Small intestine (tissue), 7 donors: ENCODE measurements at regions not wholly inside any gene's neighbourhood (a gene's known extent, or its start where the extent isn't known, plus 50 kb on each side); places are given as distances from the start of the nearest gene placed in this dataset.

ENCODE experiments used
- DNase-seq, 2 donors: peaks; one replicate each; pipeline versions ENCODE4 v3.0.0 to v3.0.0-alpha.2; 2013
- FAIRE-seq: peaks from 2 replicates; lab custom pipeline; 2012; peaks lifted over from hg19 to GRCh38; lab: Jason Lieb, UNC
- H3K27ac ChIP-seq, 3 donors: one replicate each; pipeline ENCODE4 v1.5.1; 2013; ENCODE audit warnings: low read length in 2 of 3, mild to moderate bottlenecking in 2 of 3, control low read depth in 1 of 3, inconsistent platforms in 1 of 3, low read depth in 1 of 3, moderate library complexity in 1 of 3
- H3K27me3 ChIP-seq, 3 donors: one replicate each; pipeline ENCODE4 v1.6.1; 2013; ENCODE audit warnings: low read length in 3 of 3, inconsistent platforms in 1 of 3; ENCODE audit not compliant: control insufficient read depth in 3 of 3, insufficient read depth in 3 of 3
- H3K36me3 ChIP-seq, 3 donors: one replicate each; pipeline ENCODE4 v1.6.1; 2013; ENCODE audit warnings: low read length in 3 of 3, inconsistent platforms in 1 of 3, low read depth in 1 of 3, mild to moderate bottlenecking in 1 of 3, moderate library complexity in 1 of 3; ENCODE audit not compliant: control insufficient read depth in 3 of 3, insufficient read depth in 2 of 3
- H3K4me1 ChIP-seq, 3 donors: one replicate each; pipeline ENCODE4 v1.6.1; 2013; ENCODE audit warnings: low read length in 2 of 3, inconsistent platforms in 1 of 3, low read depth in 1 of 3, mild to moderate bottlenecking in 1 of 3, moderate library complexity in 1 of 3; ENCODE audit not compliant: control insufficient read depth in 3 of 3, insufficient read depth in 2 of 3
- H3K4me3 ChIP-seq, 3 donors: one replicate each; pipeline ENCODE4 v1.5.1; 2013; ENCODE audit warnings: low read length in 3 of 3, control low read depth in 1 of 3, inconsistent platforms in 1 of 3, low read depth in 1 of 3, mild to moderate bottlenecking in 1 of 3, moderate library complexity in 1 of 3
- H3K9me3 ChIP-seq, 2 donors: one replicate each; pipeline ENCODE4 v1.6.1; 2013; ENCODE audit warnings: low read depth in 1 of 2, low read length in 1 of 2; ENCODE audit not compliant: control insufficient read depth in 2 of 2, insufficient read depth in 1 of 2
- WGBS, 3 donors: extraction: QIAGEN DNeasy Blood & Tissue Kit; methylation state at CpG; one replicate each; pipeline ENCODE4 v1.1.7; 2013; 5-methylcytosine and 5-hydroxymethylcytosine counted together
- donor health status: healthy with polysubstance abuse.
- donor health status: control.
- donor health status: control.
- donor health status: Bipolar disorder and iron deficiency.
- donor health status: healthy.

GRCh38 chr17:63156986-63157385 is 191.0 kb downstream of the TANC2 start:
- Histone ChIP-seq H3K4me3 (no peak overlapping the region), H3K36me3 (no peaks in the 10 kb centered on the region), H3K9me3 (no peaks in the 10 kb centered on the region), H3K4me1 (no peaks in the 10 kb centered on the region), H3K27ac (no peak overlapping the region), H3K27me3 (no peaks in the 10 kb centered on the region)
- DNase-seq (no peak), FAIRE-seq (no peak)
- WGBS, 3 donors = 88 to 94% (median 91%) methylated on average over 1 of the region's 1 CpG

DNA sequence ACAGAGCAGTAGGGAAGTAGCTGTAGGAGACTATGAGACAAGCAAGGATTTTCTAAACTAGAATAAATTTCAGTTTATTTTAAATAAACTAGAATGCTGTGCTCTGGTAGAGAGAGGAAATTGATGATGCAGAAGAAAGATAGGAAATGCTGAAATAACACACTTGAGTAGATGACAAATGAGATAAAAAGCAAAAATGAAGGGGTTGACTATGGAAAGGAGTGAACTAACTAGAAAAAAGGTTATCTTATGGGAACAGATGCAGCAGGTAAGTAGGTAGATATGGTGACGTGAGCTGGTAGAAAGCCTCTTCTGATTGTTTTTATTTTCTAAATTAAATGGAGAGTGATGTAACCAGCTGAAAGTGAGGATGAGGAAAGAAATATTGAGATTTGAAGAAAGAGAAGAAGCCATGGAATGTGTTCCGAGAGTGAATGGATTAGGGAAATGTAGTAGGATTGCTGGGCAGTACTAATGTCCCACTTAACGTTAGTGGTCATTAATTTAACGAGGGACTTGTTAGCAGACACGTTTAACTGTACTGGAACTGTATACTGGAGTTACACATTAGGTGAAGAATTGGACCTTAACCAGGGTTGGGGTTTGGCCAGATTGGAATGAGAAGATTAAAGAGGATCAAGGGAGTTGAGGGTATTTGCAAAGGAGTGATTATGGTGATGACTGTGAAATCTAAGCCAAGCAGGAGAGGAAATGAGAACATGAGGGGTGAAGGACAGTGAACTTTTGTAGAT is 196.5 kb downstream of the TANC2 start:
- Histone ChIP-seq H3K36me3 (no peaks in the 10 kb centered on the region), H3K27ac (no peak overlapping the region), H3K27me3 (no peaks in the 10 kb centered on the region), H3K9me3 (no peaks in the 10 kb centered on the region), H3K4me1 (no peaks in the 10 kb centered on the region), H3K4me3 (no peak overlapping the region)
- DNase-seq (no peak), FAIRE-seq (no peak)
- 62 to 74% (median 62%) methylated on average over 5 of the region's 5 CpGs for WGBS, 3 donors

GRCh38 chr17:63163158-63163520 is 197.1 kb downstream of the TANC2 start:
- Histone ChIP-seq H3K36me3 (no peaks in the 10 kb centered on the region), H3K27ac (no peak overlapping the region), H3K4me1 (no peaks in the 10 kb centered on the region), H3K4me3 (no peak overlapping the region), H3K27me3 (no peaks in the 10 kb centered on the region), H3K9me3 (no peaks in the 10 kb centered on the region)
- no peak for FAIRE-seq
- WGBS, 3 donors = 69 to 89% (median 88%) methylated on average over 1 of the region's 1 CpG
- DNase-seq = no peak

- H3K9me3 ChIP-seq = no peaks in the 10 kb centered on the region
- H3K27me3 ChIP-seq = no peaks in the 10 kb centered on the region
- FAIRE-seq (no peak), DNase-seq (no peak)
- no peaks in the 10 kb centered on the region for H3K36me3 ChIP-seq
- no peak overlapping the region for H3K27ac ChIP-seq
- H3K4me1 ChIP-seq = no peaks in the 10 kb centered on the region
- no peak overlapping the region for H3K4me3 ChIP-seq
- WGBS, 3 donors = 45 to 74% (median 46%) methylated on average over 2 of the region's 2 CpGs
Observed at GRCh38 chr17:63165400-63165799, 199.4 kb downstream of the TANC2 start.

- Histone ChIP-seq H3K9me3 (peaks cover 0 to 4% of the 10 kb centered on the region in 2 donors), H3K4me1 (no peaks in the 10 kb centered on the region), H3K27me3 (no peaks in the 10 kb centered on the region), H3K27ac (no peak overlapping the region), H3K36me3 (no peaks in the 10 kb centered on the region), H3K4me3 (no peak overlapping the region)
- DNase-seq (no peak), FAIRE-seq (no peak)
- 92 to 95% (median 94%) methylated on average over 3 of the region's 3 CpGs for WGBS, 3 donors
Observed at GRCh38 chr17:63170795-63171194, 204.8 kb downstream of the TANC2 start.

GRCh38 chr17:63171428-63172393 is 205.7 kb downstream of the TANC2 start:
- H3K4me1 ChIP-seq = no peaks in the 10 kb centered on the region
- WGBS, 3 donors = 82 to 87% (median 83%) methylated on average over 5 of the region's 5 CpGs
- no peak overlapping the region for H3K4me3 ChIP-seq
- peaks cover 0 to 4% of the 10 kb centered on the region in 2 donors for H3K9me3 ChIP-seq
- no peak for DNase-seq
- no peak for FAIRE-seq
- no peak overlapping the region for H3K27ac ChIP-seq
- H3K27me3 ChIP-seq = no peaks in the 10 kb centered on the region
- H3K36me3 ChIP-seq = no peaks in the 10 kb centered on the region

DNA sequence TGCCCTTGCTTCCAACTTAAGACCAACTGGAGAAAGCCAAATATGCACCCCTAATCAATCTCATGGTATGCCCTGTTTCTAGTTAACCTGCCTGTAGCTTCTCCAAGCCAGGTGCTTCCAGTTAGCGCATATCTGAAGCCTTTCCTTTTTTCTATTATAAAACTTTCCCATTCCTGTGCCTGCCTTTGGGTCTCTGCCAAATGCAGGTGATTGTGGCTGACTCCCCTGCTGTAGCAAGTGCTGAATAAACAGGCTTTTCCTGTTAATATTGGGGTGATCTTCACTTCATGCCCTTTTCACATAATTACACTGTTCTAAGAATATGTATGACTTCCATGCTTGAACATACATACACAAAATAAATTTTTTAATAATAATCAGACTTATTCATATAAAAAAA is 207.4 kb downstream of the TANC2 start:
- H3K4me1 ChIP-seq = no peaks in the 10 kb centered on the region
- H3K27ac ChIP-seq = no peak overlapping the region
- no peaks in the 10 kb centered on the region for H3K27me3 ChIP-seq
- no peaks in the 10 kb centered on the region for H3K36me3 ChIP-seq
- no peak for DNase-seq
- H3K4me3 ChIP-seq = no peak overlapping the region
- 35 to 71% (median 58%) methylated on average over 1 of the region's 1 CpG for WGBS, 3 donors
- H3K9me3 ChIP-seq = peaks cover 0 to 4% of the 10 kb centered on the region in 2 donors
- FAIRE-seq = no peak

GRCh38 chr17:63173903-63174302 is 207.9 kb downstream of the TANC2 start:
- H3K9me3 ChIP-seq = peaks cover 0 to 4% of the 10 kb centered on the region in 2 donors
- DNase-seq (no peak), FAIRE-seq (no peak)
- H3K27ac ChIP-seq = no peak overlapping the region
- H3K27me3 ChIP-seq = no peaks in the 10 kb centered on the region
- H3K4me3 ChIP-seq = no peak overlapping the region
- no peaks in the 10 kb centered on the region for H3K4me1 ChIP-seq
- H3K36me3 ChIP-seq = no peaks in the 10 kb centered on the region
- WGBS, 3 donors = 77 to 81% (median 79%) methylated on average over 1 of the region's 1 CpG
